SJCRH30 (cell line): ENCODE measurements at regions not wholly inside any gene's neighbourhood (a gene's known extent, or its start where the extent isn't known, plus 50 kb on each side); places are given as distances from the start of the nearest gene placed in this dataset.

Experiments
- DNase-seq, 2 experiments: peaks; one replicate each; pipeline ENCODE4 v3.0.0-alpha.2; 2015 to 2020
- H3K27ac ChIP-seq: fragments of 250-450 bp; sonication (Bioruptor Pico); 2 replicates; pipeline ENCODE4 v1.5.1; 2020; ENCODE audit warnings: mild to moderate bottlenecking, moderate library complexity
- H3K27me3 ChIP-seq: fragments of 250-450 bp; sonication (Bioruptor Pico); 2 replicates; pipeline ENCODE4 v1.5.1; 2020; ENCODE audit warnings: mild to moderate bottlenecking, moderate library complexity
- H3K36me3 ChIP-seq: fragments of 250-450 bp; sonication (Bioruptor Pico); 2 replicates; pipeline ENCODE4 v1.5.1; 2020; ENCODE audit warnings: mild to moderate bottlenecking, moderate library complexity
- H3K4me1 ChIP-seq: fragments of 250-450 bp; sonication (Bioruptor Pico); 2 replicates; pipeline ENCODE4 v1.5.1; 2020; ENCODE audit warnings: mild to moderate bottlenecking, moderate library complexity
- H3K4me3 ChIP-seq: fragments of 250-450 bp; sonication (Bioruptor Pico); 2 replicates; pipeline ENCODE4 v1.5.1; 2020; ENCODE audit warnings: mild to moderate bottlenecking, moderate library complexity
- H3K9me3 ChIP-seq: fragments of 250-450 bp; sonication (Bioruptor Pico); replicated peaks from 2 replicates; pipeline ENCODE4 v1.5.1; 2020; ENCODE audit warnings: mild to moderate bottlenecking, moderate library complexity

GRCh38 chr7:16203065-16203464 lies 218.3 kb downstream of the CRPPA start:
- DNase-seq, result no peak
- no peaks in the 10 kb centered on the region for H3K27me3 ChIP-seq
- H3K4me3 ChIP-seq, result no peak overlapping the region
- H3K9me3 ChIP-seq, result no peaks in the 10 kb centered on the region; the same call in 1 of the 2 replicates
- H3K4me1 ChIP-seq, result no peaks in the 10 kb centered on the region; the same call in 1 of the 2 replicates
- no peak overlapping the region for H3K27ac ChIP-seq
- no peaks in the 10 kb centered on the region for H3K36me3 ChIP-seq

- H3K4me1 ChIP-seq, result no peaks in the 10 kb centered on the region; the same call in 1 of the 2 replicates
- no peak overlapping the region for H3K27ac ChIP-seq
- no peaks in the 10 kb centered on the region; the same call in 1 of the 2 replicates for H3K9me3 ChIP-seq
- no peak for DNase-seq
- H3K36me3 ChIP-seq, result no peaks in the 10 kb centered on the region
- H3K27me3 ChIP-seq, result no peaks in the 10 kb centered on the region
- H3K4me3 ChIP-seq, result no peak overlapping the region
These were observed 219.0 kb downstream of the CRPPA start for GRCh38 chr7:16202303-16202702.

- Histone ChIP-seq H3K4me1 (no peaks in the 10 kb centered on the region), H3K4me3 (no peak overlapping the region), H3K27me3 (no peaks in the 10 kb centered on the region), H3K27ac (no peak overlapping the region), H3K9me3 (no peaks in the 10 kb centered on the region; the same call in 1 of the 2 replicates), H3K36me3 (no peaks in the 10 kb centered on the region)
- DNase-seq, result no peak
These were observed 220.7 kb downstream of the CRPPA start for GRCh38 chr7:16200591-16200990.

GRCh38 chr7:16193631-16194030 lies 227.7 kb downstream of the CRPPA start:
- Histone ChIP-seq H3K4me3 (no peak overlapping the region), H3K4me1 (no peaks in the 10 kb centered on the region), H3K36me3 (no peaks in the 10 kb centered on the region), H3K27me3 (no peaks in the 10 kb centered on the region), H3K9me3 (no peaks in the 10 kb centered on the region), H3K27ac (no peak overlapping the region)
- no peak for DNase-seq

GRCh38 chr7:16189026-16189715 lies 232.2 kb downstream of the CRPPA start:
- Histone ChIP-seq H3K4me1 (peaks cover 9% of the 10 kb centered on the region), H3K36me3 (no peaks in the 10 kb centered on the region), H3K27ac (no peak overlapping the region), H3K4me3 (no peak overlapping the region), H3K27me3 (no peaks in the 10 kb centered on the region), H3K9me3 (peaks cover 2% of the 10 kb centered on the region; the same call in 1 of the 2 replicates)
- no peak for DNase-seq

- Histone ChIP-seq H3K27ac (peak overlapping the region; percentile 36), H3K4me3 (no peak overlapping the region), H3K9me3 (peaks cover 2% of the 10 kb centered on the region; the same call in 1 of the 2 replicates), H3K36me3 (no peaks in the 10 kb centered on the region), H3K4me1 (peaks cover 9% of the 10 kb centered on the region), H3K27me3 (no peaks in the 10 kb centered on the region)
- DNase-seq, result peak in 1 of 2 experiments; percentile 14
These were observed 234.2 kb downstream of the CRPPA start for GRCh38 chr7:16187131-16187530.

GRCh38 chr7:16178585-16178984 lies 242.8 kb downstream of the CRPPA start:
- H3K36me3 ChIP-seq, result no peaks in the 10 kb centered on the region
- H3K9me3 ChIP-seq, result peaks cover 3% of the 10 kb centered on the region; the same call in 1 of the 2 replicates
- no peak for DNase-seq
- no peaks in the 10 kb centered on the region for H3K27me3 ChIP-seq
- H3K4me1 ChIP-seq, result no peaks in the 10 kb centered on the region
- H3K27ac ChIP-seq, result no peak overlapping the region
- H3K4me3 ChIP-seq, result no peak overlapping the region

GRCh38 chr7:16178092-16178491 lies 243.2 kb downstream of the CRPPA start:
- Histone ChIP-seq H3K36me3 (no peaks in the 10 kb centered on the region), H3K27ac (no peak overlapping the region), H3K4me1 (no peaks in the 10 kb centered on the region), H3K4me3 (no peak overlapping the region), H3K27me3 (no peaks in the 10 kb centered on the region), H3K9me3 (peaks cover 3% of the 10 kb centered on the region; the same call in 1 of the 2 replicates)
- peak in 1 of 2 experiments; percentile 9 for DNase-seq

- no peak overlapping the region for H3K27ac ChIP-seq
- no peaks in the 10 kb centered on the region for H3K27me3 ChIP-seq
- DNase-seq, result no peak
- H3K4me1 ChIP-seq, result no peaks in the 10 kb centered on the region
- H3K36me3 ChIP-seq, result no peaks in the 10 kb centered on the region
- 0 out of 2 replicates have a peak, but pooled peaks cover 2% of the 10 kb centered on the region for H3K9me3 ChIP-seq
- H3K4me3 ChIP-seq, result no peak overlapping the region
These were observed 247.1 kb downstream of the CRPPA start for GRCh38 chr7:16174253-16174652.

GRCh38 chr7:16172366-16172765 lies 249.0 kb downstream of the CRPPA start:
- DNase-seq, result no peak
- no peaks in the 10 kb centered on the region for H3K27me3 ChIP-seq
- H3K9me3 ChIP-seq, result 0 out of 2 replicates have a peak, but pooled peaks cover 2% of the 10 kb centered on the region
- H3K4me1 ChIP-seq, result no peaks in the 10 kb centered on the region
- H3K36me3 ChIP-seq, result no peaks in the 10 kb centered on the region
- no peak overlapping the region for H3K4me3 ChIP-seq
- H3K27ac ChIP-seq, result no peak overlapping the region

GRCh38 chr7:16171928-16172327 lies 249.4 kb downstream of the CRPPA start:
- Histone ChIP-seq H3K27ac (no peak overlapping the region), H3K4me3 (no peak overlapping the region), H3K4me1 (no peaks in the 10 kb centered on the region), H3K27me3 (no peaks in the 10 kb centered on the region), H3K9me3 (0 out of 2 replicates have a peak, but pooled peaks cover 2% of the 10 kb centered on the region), H3K36me3 (no peaks in the 10 kb centered on the region)
- DNase-seq, result no peak

- Histone ChIP-seq H3K36me3 (no peaks in the 10 kb centered on the region), H3K9me3 (0 out of 2 replicates have a peak, but pooled peaks cover 2% of the 10 kb centered on the region), H3K27ac (no peak overlapping the region), H3K4me3 (no peak overlapping the region), H3K4me1 (no peaks in the 10 kb centered on the region), H3K27me3 (no peaks in the 10 kb centered on the region)
- no peak for DNase-seq
These were observed 250.7 kb downstream of the CRPPA start for GRCh38 chr7:16170671-16171070.

GRCh38 chr7:16169537-16169936 lies 251.8 kb downstream of the CRPPA start:
- Histone ChIP-seq H3K36me3 (no peaks in the 10 kb centered on the region), H3K4me3 (no peak overlapping the region), H3K9me3 (0 out of 2 replicates have a peak, but pooled peaks cover 2% of the 10 kb centered on the region), H3K27ac (no peak overlapping the region), H3K4me1 (no peaks in the 10 kb centered on the region), H3K27me3 (no peaks in the 10 kb centered on the region)
- no peak for DNase-seq

GRCh38 chr7:16167526-16167925 lies 253.8 kb downstream of the CRPPA start:
- 0 out of 2 replicates have a peak, but pooled peaks cover 2% of the 10 kb centered on the region for H3K9me3 ChIP-seq
- H3K27me3 ChIP-seq, result no peaks in the 10 kb centered on the region
- H3K4me1 ChIP-seq, result no peaks in the 10 kb centered on the region
- H3K36me3 ChIP-seq, result no peaks in the 10 kb centered on the region
- no peak for DNase-seq
- no peak overlapping the region for H3K27ac ChIP-seq
- no peak overlapping the region for H3K4me3 ChIP-seq

- Histone ChIP-seq H3K4me1 (no peaks in the 10 kb centered on the region), H3K27ac (no peak overlapping the region), H3K9me3 (peaks cover 8% of the 10 kb centered on the region), H3K27me3 (no peaks in the 10 kb centered on the region), H3K4me3 (no peak overlapping the region), H3K36me3 (no peaks in the 10 kb centered on the region)
- no peak for DNase-seq
These were observed 277.0 kb downstream of the CRPPA start for GRCh38 chr7:16144361-16144760.

GRCh38 chr7:16137944-16138343 lies 283.4 kb downstream of the CRPPA start:
- Histone ChIP-seq H3K9me3 (no peaks in the 10 kb centered on the region), H3K36me3 (no peaks in the 10 kb centered on the region), H3K4me1 (peaks cover 30% of the 10 kb centered on the region), H3K27ac (no peak overlapping the region), H3K4me3 (no peak overlapping the region), H3K27me3 (no peaks in the 10 kb centered on the region)
- no peak for DNase-seq
